IMR-90 (cell line): ENCODE measurements at regions not wholly inside any gene's neighbourhood (a gene's known extent, or its start where the extent isn't known, plus 50 kb on each side); places are given as distances from the start of the nearest gene placed in this dataset.

ENCODE experiments used
- ATAC-seq: fragments of 200-7000 bp; cut with Tn5 transposase; 2 replicates; pipeline ENCODE4 v1.9.1; 2020; ENCODE audit warnings: low read depth, mild to moderate bottlenecking, moderate library complexity
- BruUV-seq: library from RNA; stranded (reverse); fragments of 400-500 nt; replicated peaks from 2 replicates; lab custom pipeline; 2021; lab: Mats Ljungman, UMichigan
- CTCF ChIA-PET: fragments of 300-600 bp; formaldehyde crosslinking; extraction: SDS; loops from one replicate; lab custom pipeline; 2021; ENCODE audit warnings: antibody characterized with exemption; lab: Yijun Ruan, JAX
- POLR2A ChIA-PET: fragments of 300-600 bp; sonication (Branson Sonifier 250); formaldehyde crosslinking; loops from one replicate; lab custom pipeline; 2022; ENCODE audit warnings: antibody characterized with exemption; ENCODE audit not compliant: unreplicated experiment; lab: Charles Lee
- DNase-seq: peaks from one replicate; pipeline ENCODE4 v3.0.0; 2013
- H2AFZ ChIP-seq: replicated peaks from 2 replicates; pipeline ENCODE3; 2013; ENCODE audit warnings: low read length, mild to moderate bottlenecking; ENCODE audit not compliant: poor library complexity
- H2AK5ac ChIP-seq: 2 replicates; pipeline ENCODE4 v1.6.1; 2013; ENCODE audit warnings: low read depth, low read length, inconsistent platforms
- H2AK9ac ChIP-seq: replicated peaks from 2 replicates; pipeline ENCODE3; 2013; ENCODE audit warnings: mild to moderate bottlenecking, low read depth, low read length, moderate library complexity; ENCODE audit not compliant: poor library complexity
- H2BK120ac ChIP-seq: 2 replicates; pipeline ENCODE4 v1.6.1; 2013; ENCODE audit warnings: low read depth, low read length, inconsistent platforms
- H2BK15ac ChIP-seq: 3 replicates; pipeline ENCODE4 v1.6.1; 2013; ENCODE audit warnings: low read depth, low read length, inconsistent platforms
- H2BK20ac ChIP-seq: 2 replicates; pipeline ENCODE4 v1.6.1; 2013; ENCODE audit warnings: low read depth, mild to moderate bottlenecking, inconsistent platforms, low read length, moderate library complexity
- H2BK5ac ChIP-seq: 2 replicates; pipeline ENCODE4 v1.6.1; 2013; ENCODE audit warnings: mild to moderate bottlenecking, low read depth, low read length, inconsistent platforms; ENCODE audit not compliant: poor library complexity, severe bottlenecking
- H3K14ac ChIP-seq: replicated peaks from 2 replicates; pipeline ENCODE4 v1.6.1; 2013; ENCODE audit warnings: low read depth, low read length, inconsistent platforms
- H3K18ac ChIP-seq: 2 replicates; pipeline ENCODE4 v1.6.1; 2013; ENCODE audit warnings: low read depth, low read length, control low read depth
- H3K23ac ChIP-seq: 2 replicates; pipeline ENCODE4 v1.6.1; 2013; ENCODE audit warnings: low read depth, low read length, inconsistent platforms
- H3K27ac ChIP-seq: 2 replicates; pipeline ENCODE4 v1.5.1; 2013; ENCODE audit warnings: mild to moderate bottlenecking, control low read depth, low read length; ENCODE audit not compliant: insufficient read depth
- H3K27me3 ChIP-seq: 2 replicates; pipeline ENCODE4 v1.6.1; 2013; ENCODE audit warnings: low read length; ENCODE audit not compliant: control insufficient read depth, insufficient read depth
- H3K36me3 ChIP-seq: 2 replicates; pipeline ENCODE4 v1.6.1; 2013; ENCODE audit warnings: low read length, mixed read lengths; ENCODE audit not compliant: control insufficient read depth, insufficient read depth
- H3K4ac ChIP-seq: 2 replicates; pipeline ENCODE4 v1.6.1; 2013; ENCODE audit warnings: low read depth, low read length, inconsistent platforms
- H3K4me1 ChIP-seq: 2 replicates; pipeline ENCODE4 v1.6.1; 2013; ENCODE audit warnings: low read length, mixed read lengths; ENCODE audit not compliant: control insufficient read depth, insufficient read depth
- H3K4me2 ChIP-seq: 2 replicates; pipeline ENCODE4 v1.6.1; 2013; ENCODE audit warnings: low read depth, mild to moderate bottlenecking, control low read depth, low read length, moderate library complexity
- H3K4me3 ChIP-seq: 2 replicates; pipeline ENCODE4 v1.5.1; 2013; ENCODE audit warnings: low read depth, mild to moderate bottlenecking, control low read depth, low read length, moderate library complexity; ENCODE audit not compliant: insufficient read depth
- H3K56ac ChIP-seq: 2 replicates; pipeline ENCODE4 v1.6.1; 2013; ENCODE audit warnings: low read length, inconsistent platforms; ENCODE audit not compliant: insufficient read depth; ENCODE audit errors: extremely low read depth
- H3K79me1 ChIP-seq, 2 experiments: 2 replicates each; pipeline ENCODE4 v1.6.1; 2013; ENCODE audit warnings: low read length in 2 of 2, inconsistent platforms in 1 of 2, low read depth in 1 of 2
- H3K9ac ChIP-seq: 2 replicates; pipeline ENCODE4 v1.6.1; 2013; ENCODE audit warnings: low read depth, low read length, control low read depth
- H3K9me1 ChIP-seq: 2 replicates; pipeline ENCODE4 v1.6.1; 2013; ENCODE audit warnings: low read length, inconsistent platforms; ENCODE audit not compliant: insufficient read depth
- H3K9me3 ChIP-seq: 2 replicates; pipeline ENCODE4 v1.6.1; 2013; ENCODE audit warnings: low read length; ENCODE audit not compliant: control insufficient read depth, insufficient read depth
- H4K20me1 ChIP-seq: 2 replicates; pipeline ENCODE4 v1.6.1; 2013; ENCODE audit warnings: low read length, inconsistent platforms; ENCODE audit not compliant: insufficient read depth
- H4K5ac ChIP-seq: 2 replicates; pipeline ENCODE4 v1.6.1; 2013; ENCODE audit warnings: mild to moderate bottlenecking, low read depth, low read length, control low read depth
- H4K8ac ChIP-seq, 2 experiments: 2 replicates each; pipeline ENCODE4 v1.6.1; 2013; ENCODE audit warnings: low read depth in 2 of 2, low read length in 2 of 2, control low read depth in 1 of 2, inconsistent platforms in 1 of 2
- H4K91ac ChIP-seq: 2 replicates; pipeline ENCODE4 v1.6.1; 2013; ENCODE audit warnings: low read depth, low read length, inconsistent platforms; ENCODE audit not compliant: insufficient read depth
- BHLHE40 ChIP-seq: fragments of 150-350 bp; IDR thresholded peaks from 2 replicates; pipeline ENCODE4 v1.6.1; 2016; ENCODE audit warnings: mild to moderate bottlenecking, low read depth, low read length
- CHD1 ChIP-seq: IDR thresholded peaks from 2 replicates; pipeline ENCODE4 v1.6.1; 2012; ENCODE audit warnings: low read depth, low read length, improper control_type of control experiment
- ELK1 ChIP-seq: fragments of 150-350 bp; IDR thresholded peaks from 2 replicates; pipeline ENCODE4 v1.6.1; 2016; ENCODE audit warnings: low read depth, mild to moderate bottlenecking, low read length, moderate library complexity, borderline replicate concordance
- MAFK ChIP-seq: IDR thresholded peaks from 2 replicates; pipeline ENCODE4 v1.6.1; 2012; ENCODE audit warnings: low read depth, low read length, improper control_type of control experiment
- RAD21 ChIP-seq: IDR thresholded peaks from 2 replicates; pipeline ENCODE4 v1.6.1; 2012; ENCODE audit warnings: low read length, improper control_type of control experiment
- dilution Hi-C: fragments of 300-500 bp; cut with HindIII; formaldehyde crosslinking; loops from one replicate; pipeline ENCODE4 v1.14.3; 2018; ENCODE audit warnings: low sequenced_read_pairs; ENCODE audit not compliant: unreplicated experiment
- in situ Hi-C: fragments of 300-500 bp; cut with MboI; formaldehyde crosslinking; loops from 3 replicates; pipeline ENCODE4 v1.14.3; 2019; ENCODE audit warnings: low sequenced_read_pairs, inconsistent platforms, mixed read lengths
- intact Hi-C: fragments of 100-400 bp; cut with micrococcal nuclease; formaldehyde crosslinking; loops from 2 replicates; pipeline ENCODE4 v1.10.0; 2022

DNA sequence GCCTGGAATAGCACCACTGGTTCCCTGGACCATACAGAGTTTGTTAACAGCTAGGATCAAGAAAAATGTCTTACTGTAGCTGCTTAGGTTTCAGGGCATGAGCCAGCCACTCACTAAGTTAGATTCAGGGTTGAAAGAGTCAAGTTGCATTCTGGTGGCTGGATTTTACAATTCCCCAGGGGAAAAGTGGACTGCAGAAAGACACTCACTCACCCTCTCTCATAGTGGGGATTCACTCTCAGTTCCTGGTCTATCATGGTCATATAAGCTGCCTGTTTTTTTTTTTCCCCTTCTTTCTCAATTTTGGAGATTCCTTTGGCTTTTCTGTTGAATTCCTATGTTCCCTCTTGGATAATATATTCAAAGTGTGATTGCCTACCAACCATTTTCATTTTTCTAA, 744.2 kb upstream of the GRIA3 start:
- Histone ChIP-seq H3K9me3 (peaks cover 7% of the 10 kb centered on the region; the same call in 1 of the 2 replicates), H2AK5ac (no peak overlapping the region), H4K8ac (no peak overlapping the region), H2AK9ac (no peak overlapping the region), H3K4me3 (no peak overlapping the region), H3K36me3 (no peaks in the 10 kb centered on the region), H3K14ac (no peak overlapping the region), H3K27me3 (no peaks in the 10 kb centered on the region), H3K56ac (no peak overlapping the region), H2BK5ac (no peak overlapping the region), H4K91ac (no peak overlapping the region), H3K4me1 (no peaks in the 10 kb centered on the region), H3K4ac (no peak overlapping the region), H3K23ac (no peak overlapping the region), H4K20me1 (no peaks in the 10 kb centered on the region), H4K5ac (no peak overlapping the region), H2AFZ (no peak overlapping the region), H3K9me1 (no peaks in the 10 kb centered on the region), H3K4me2 (no peak overlapping the region), H3K27ac (no peak overlapping the region), H3K9ac (no peak overlapping the region), H3K18ac (no peak overlapping the region), H2BK15ac (no peak overlapping the region), H3K79me1 (no peaks in the 10 kb centered on the region), H2BK120ac (no peak overlapping the region), H2BK20ac (no peak overlapping the region)
- in situ Hi-C loops: no loop called here
- no peak for DNase-seq
- dilution Hi-C loops: no loop called here
- BruUV-seq: no TSS peak
- no peak for ATAC-seq
- intact Hi-C loops: no loop called here
- CTCF ChIA-PET: no interaction called here
- TF ChIP-seq RAD21: no peak
- no peak for TF ChIP-seq BHLHE40
- TF ChIP-seq ELK1: no peak
- no peak for TF ChIP-seq MAFK
- no peak for TF ChIP-seq CHD1
- POLR2A ChIA-PET: no interaction called here
